Endothelial cell of umbilical vein (primary cell): ENCODE measurements at regions not wholly inside any gene's neighbourhood (a gene's known extent, or its start where the extent isn't known, plus 50 kb on each side); places are given as distances from the start of the nearest gene placed in this dataset.

Experiments
- BruUV-seq: library from RNA; stranded (reverse); fragments of 400-500 nt; replicated peaks from 2 replicates; lab custom pipeline; 2021; lab: Mats Ljungman, UMichigan
- CTCF ChIA-PET: fragments of 300-600, 350-600 bp; sonication (Branson Sonifier 250); formaldehyde crosslinking; loops from one replicate; lab custom pipeline; 2021; ENCODE audit warnings: antibody characterized with exemption, inconsistent platforms; lab: Charles Lee
- POLR2A ChIA-PET: fragments of 300-600, 350-600 bp; sonication (Branson Sonifier 250); formaldehyde crosslinking; loops from one replicate; lab custom pipeline; 2021; ENCODE audit warnings: antibody characterized with exemption, inconsistent platforms; lab: Charles Lee
- DNase-seq: peaks from one replicate; pipeline ENCODE4 v3.0.0-alpha.2; 2011; ENCODE audit warnings: low read depth, low spot score
- FAIRE-seq: peaks from 2 replicates; lab custom pipeline; 2011; peaks lifted over from hg19 to GRCh38; lab: Jason Lieb, UNC
- H2AFZ ChIP-seq: 2 replicates; pipeline ENCODE4 v1.6.0; 2012; ENCODE audit warnings: low read depth, low read length, control low read depth, inconsistent platforms
- H3K27ac ChIP-seq: 2 replicates; pipeline ENCODE4 v1.5.1; 2011; ENCODE audit warnings: low read depth, mild to moderate bottlenecking, control low read depth, low read length, moderate library complexity; ENCODE audit not compliant: insufficient read depth
- H3K27me3 ChIP-seq, 2 experiments: 2 replicates each; pipeline versions ENCODE4 v1.6.0 to v1.6.1; 2011; ENCODE audit warnings: low read length in 2 of 2, mixed read lengths in 1 of 2; ENCODE audit not compliant: control insufficient read depth in 2 of 2, insufficient read depth in 2 of 2
- H3K36me3 ChIP-seq, 2 experiments: 2 replicates in 1 of 2; 3 replicates in 1 of 2; pipeline ENCODE4 v1.5.1; 2011; ENCODE audit warnings: low read length in 2 of 2, mild to moderate bottlenecking in 1 of 2, moderate library complexity in 1 of 2; ENCODE audit not compliant: control insufficient read depth in 2 of 2, insufficient read depth in 2 of 2; ENCODE audit errors: extremely low read depth in 1 of 2
- H3K4me1 ChIP-seq: 3 replicates; pipeline ENCODE4 v1.5.1; 2011; ENCODE audit warnings: mild to moderate bottlenecking, low read length; ENCODE audit not compliant: control insufficient read depth, insufficient read depth; ENCODE audit errors: extremely low read depth
- H3K4me2 ChIP-seq: 2 replicates; pipeline ENCODE4 v1.6.1; 2011; ENCODE audit warnings: low read length, control low read depth, mixed read lengths; ENCODE audit not compliant: insufficient read depth
- H3K4me3 ChIP-seq, 3 experiments: fragments of 200-600 bp in 1 of 3; sonication (generic), shearing (Covaris generic) in 1 of 3; replicated peaks in 1 of 3; 2 replicates each; pipeline ENCODE4 v1.5.1; 2011 to 2016; ENCODE audit warnings: control low read depth in 3 of 3, low read length in 3 of 3, mild to moderate bottlenecking in 2 of 3, inconsistent platforms in 1 of 3, low read depth in 1 of 3, moderate library complexity in 1 of 3; ENCODE audit not compliant: insufficient read depth in 1 of 3
- H3K79me2 ChIP-seq: 2 replicates; pipeline ENCODE4 v1.6.0; 2012; ENCODE audit warnings: low read length, inconsistent platforms; ENCODE audit not compliant: control insufficient read depth, insufficient read depth
- H3K9ac ChIP-seq: replicated peaks from 2 replicates; pipeline ENCODE3; 2011; ENCODE audit warnings: low read length, control low read depth; ENCODE audit not compliant: insufficient read depth; ENCODE audit errors: extremely low read depth
- H3K9me1 ChIP-seq: replicated peaks from 3 replicates; pipeline ENCODE4 v1.6.0; 2011; ENCODE audit warnings: mild to moderate bottlenecking, low read length; ENCODE audit not compliant: control insufficient read depth, insufficient read depth; ENCODE audit errors: extremely low read depth
- H3K9me3 ChIP-seq: replicated peaks from 2 replicates; pipeline ENCODE4 v1.5.1; 2012; ENCODE audit warnings: low read length, inconsistent platforms; ENCODE audit not compliant: control insufficient read depth, insufficient read depth
- H4K20me1 ChIP-seq: replicated peaks from 2 replicates; pipeline ENCODE3; 2011; ENCODE audit warnings: mild to moderate bottlenecking, low read length; ENCODE audit not compliant: control insufficient read depth, insufficient read depth; ENCODE audit errors: extremely low read depth
- EZH2 ChIP-seq: IDR thresholded peaks from 2 replicates; pipeline ENCODE4 v1.6.1; 2012; ENCODE audit warnings: borderline replicate concordance, low read depth, mild to moderate bottlenecking, moderate library complexity, low read length, inconsistent platforms; ENCODE audit not compliant: severe bottlenecking
- FOS ChIP-seq: IDR thresholded peaks from 2 replicates; pipeline ENCODE4 v1.6.1; 2011; ENCODE audit warnings: mild to moderate bottlenecking, low read length, moderate library complexity, borderline replicate concordance; ENCODE audit not compliant: insufficient read depth
- GATA2 ChIP-seq: IDR thresholded peaks from 2 replicates; pipeline ENCODE4 v1.7.0; 2011; ENCODE audit warnings: low read depth, mild to moderate bottlenecking, moderate library complexity, mixed read lengths, low read length; ENCODE audit not compliant: insufficient read length, insufficient read depth
- JUN ChIP-seq: IDR thresholded peaks from 2 replicates; pipeline ENCODE4 v1.6.1; 2011; ENCODE audit warnings: borderline replicate concordance, low read depth; ENCODE audit not compliant: insufficient read length, insufficient read depth
- MAX ChIP-seq: IDR thresholded peaks from 2 replicates; pipeline ENCODE4 v1.6.1; 2011; ENCODE audit not compliant: insufficient read depth, insufficient read length
- MYC ChIP-seq: IDR thresholded peaks from one replicate; pipeline ENCODE4 v1.6.1; 2011; ENCODE audit warnings: mild to moderate bottlenecking, low read depth, low read length
- POLR2A ChIP-seq: IDR thresholded peaks from 2 replicates; pipeline ENCODE4 v1.6.1; 2012; ENCODE audit warnings: low read depth, mild to moderate bottlenecking, control low read depth, low read length
- POLR2AphosphoS5 ChIP-seq: IDR thresholded peaks from 2 replicates; pipeline ENCODE4 v1.6.1; 2012; ENCODE audit warnings: low read depth, mild to moderate bottlenecking, control low read depth, low read length, moderate library complexity; ENCODE audit not compliant: insufficient read depth
- dilution Hi-C: fragments of 300-500 bp; cut with MboI; formaldehyde crosslinking; loops from one replicate; pipeline ENCODE4 v1.15.0; 2019; ENCODE audit warnings: low sequenced_read_pairs; ENCODE audit not compliant: extremely low pct_ligation_motif_present
- intact Hi-C: fragments of 100-400 bp; cut with micrococcal nuclease; formaldehyde crosslinking; loops from one replicate; pipeline ENCODE4 v1.10.0; 2022
- TF ChIP-seq, protein P1 (sequence below), 2 donors: IDR thresholded peaks; 1 replicate in 1 of 2; 2 replicates in 1 of 2; pipeline ENCODE4 v1.5.1; 2011; ENCODE audit warnings: low read length in 2 of 2, mild to moderate bottlenecking in 2 of 2, moderate library complexity in 2 of 2, control low read depth in 1 of 2, inconsistent platforms in 1 of 2, low read depth in 1 of 2; ENCODE audit not compliant: insufficient read depth in 1 of 2; ENCODE audit errors: extremely low read depth in 1 of 2

GRCh38 chr10:78688230-78688900, 380.4 kb upstream of the ZMIZ1 start:
- BruUV-seq = no TSS peak
- Histone ChIP-seq H3K9me3 (no peaks in the 10 kb centered on the region), H2AFZ (no peak overlapping the region), H3K9me1 (no peaks in the 10 kb centered on the region), H3K79me2 (no peaks in the 10 kb centered on the region), H3K4me2 (no peak overlapping the region), H3K36me3 (no peaks in the 10 kb centered on the region), H4K20me1 (peaks cover 2% of the 10 kb centered on the region), H3K9ac (no peak overlapping the region), H3K27me3 (peaks cover 0 to 2% of the 10 kb centered on the region in 2 experiments), H3K4me3 (no peak overlapping the region), H3K4me1 (no peaks in the 10 kb centered on the region), H3K27ac (no peak overlapping the region)
- no peak for FAIRE-seq
- TF ChIP-seq GATA2 = no peak
- no peak for TF ChIP-seq EZH2
- no peak for TF ChIP-seq MYC
- CTCF ChIA-PET = no interaction called here
- POLR2A ChIA-PET = no interaction called here
- intact Hi-C loops (no loop called here), dilution Hi-C loops (no loop called here)
- no peak for DNase-seq

GRCh38 chr10:78688901-78689583, 379.7 kb upstream of the ZMIZ1 start:
- POLR2A ChIA-PET = interaction anchor here (0.6 kb wide), 1 partner anchor 11 kb away, joined by 3 read pairs; no protein-coding TSS in a partner anchor
- dilution Hi-C loops = no loop called here
- no TSS peak for BruUV-seq

More at GRCh38 chr10:78688901-78689583, 379.7 kb upstream of the ZMIZ1 start:
- no peaks in the 10 kb centered on the region for H3K4me1 ChIP-seq
- no peaks in the 10 kb centered on the region for H3K36me3 ChIP-seq
- H3K4me3 ChIP-seq = no peak overlapping the region
- DNase-seq = no peak
- H3K9ac ChIP-seq = no peak overlapping the region
- H3K4me2 ChIP-seq = no peak overlapping the region
- no peak for FAIRE-seq
- TF ChIP-seq EZH2 (no peak), JUN (no peak), POLR2A (no peak), MAX (no peak), MYC (no peak), FOS (no peak), GATA2 (no peak), POLR2AphosphoS5 (no peak)
- TF ChIP-seq, protein P1, sequence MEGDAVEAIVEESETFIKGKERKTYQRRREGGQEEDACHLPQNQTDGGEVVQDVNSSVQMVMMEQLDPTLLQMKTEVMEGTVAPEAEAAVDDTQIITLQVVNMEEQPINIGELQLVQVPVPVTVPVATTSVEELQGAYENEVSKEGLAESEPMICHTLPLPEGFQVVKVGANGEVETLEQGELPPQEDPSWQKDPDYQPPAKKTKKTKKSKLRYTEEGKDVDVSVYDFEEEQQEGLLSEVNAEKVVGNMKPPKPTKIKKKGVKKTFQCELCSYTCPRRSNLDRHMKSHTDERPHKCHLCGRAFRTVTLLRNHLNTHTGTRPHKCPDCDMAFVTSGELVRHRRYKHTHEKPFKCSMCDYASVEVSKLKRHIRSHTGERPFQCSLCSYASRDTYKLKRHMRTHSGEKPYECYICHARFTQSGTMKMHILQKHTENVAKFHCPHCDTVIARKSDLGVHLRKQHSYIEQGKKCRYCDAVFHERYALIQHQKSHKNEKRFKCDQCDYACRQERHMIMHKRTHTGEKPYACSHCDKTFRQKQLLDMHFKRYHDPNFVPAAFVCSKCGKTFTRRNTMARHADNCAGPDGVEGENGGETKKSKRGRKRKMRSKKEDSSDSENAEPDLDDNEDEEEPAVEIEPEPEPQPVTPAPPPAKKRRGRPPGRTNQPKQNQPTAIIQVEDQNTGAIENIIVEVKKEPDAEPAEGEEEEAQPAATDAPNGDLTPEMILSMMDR (IDR thresholded peaks at IDR 0.05; ENCODE audit: extremely low read depth in 1 of 2, insufficient read depth in 1 of 2, low read depth in 1 of 2, low read length in 2 of 2) = no peak
- H3K79me2 ChIP-seq = no peaks in the 10 kb centered on the region
- no peak overlapping the region for H2AFZ ChIP-seq
- H4K20me1 ChIP-seq = peaks cover 2% of the 10 kb centered on the region
- intact Hi-C loops = no loop called here
- H3K27ac ChIP-seq = no peak overlapping the region
- CTCF ChIA-PET = no interaction called here
- peaks cover 0 to 2% of the 10 kb centered on the region in 2 experiments for H3K27me3 ChIP-seq
- no peaks in the 10 kb centered on the region for H3K9me3 ChIP-seq
- H3K9me1 ChIP-seq = no peaks in the 10 kb centered on the region
